Suprapubic skin (tissue), 3 donors: ENCODE measurements at regions not wholly inside any gene's neighbourhood (a gene's known extent, or its start where the extent isn't known, plus 50 kb on each side); places are given as distances from the start of the nearest gene placed in this dataset.

Experiments
- CTCF ChIP-seq, 2 donors: fragments of 200-600 bp in 1 of 2; fragments of 450-650 bp in 1 of 2; sonication (generic) in 1 of 2; IDR thresholded peaks; one replicate each; pipeline ENCODE4 v1.5.1; 2016 to 2019; ENCODE audit warnings: antibody characterized with exemption in 2 of 2, mild to moderate bottlenecking in 1 of 2, moderate library complexity in 1 of 2
- POLR2AphosphoS5 ChIP-seq, 3 donors: sonication (generic); formaldehyde crosslinking; IDR thresholded peaks; one replicate each; pipeline ENCODE4 v1.6.1; 2017; ENCODE audit warnings: antibody characterized with exemption in 3 of 3

- TF ChIP-seq POLR2AphosphoS5 (IDR thresholded peaks at IDR 0.05) (no peak), CTCF (IDR thresholded peaks at IDR 0.05) (no peak)
Measured at GRCh38 chr1:10962483-10962882, 50.0 kb upstream of the TARDBP start.
